ENCODE measurements at regions not wholly inside any gene's neighbourhood (a gene's known extent, or its start where the extent isn't known, plus 50 kb on each side); places are given as distances from the start of the nearest gene placed in this dataset.

DNA sequence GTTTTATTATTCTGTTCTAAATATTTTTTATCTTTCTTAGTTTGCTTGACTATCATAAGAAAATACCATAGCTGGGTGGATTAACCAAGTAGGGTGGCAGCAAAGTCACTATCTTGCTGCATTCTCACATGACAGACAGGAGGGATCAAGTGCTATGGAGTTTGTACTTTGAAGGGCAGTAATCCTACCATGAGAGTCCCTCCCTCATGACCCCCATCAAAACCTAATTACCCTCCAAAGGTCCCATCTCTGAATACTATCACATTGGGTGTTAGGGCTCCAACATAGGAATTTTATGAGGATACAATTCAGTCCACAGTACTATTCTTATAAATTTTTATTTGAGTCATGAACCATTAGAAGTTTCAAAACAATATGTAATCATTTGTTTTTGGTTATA lies 388.5 kb upstream of the B3GALT2 start:
- TF ChIP-seq, protein P1, sequence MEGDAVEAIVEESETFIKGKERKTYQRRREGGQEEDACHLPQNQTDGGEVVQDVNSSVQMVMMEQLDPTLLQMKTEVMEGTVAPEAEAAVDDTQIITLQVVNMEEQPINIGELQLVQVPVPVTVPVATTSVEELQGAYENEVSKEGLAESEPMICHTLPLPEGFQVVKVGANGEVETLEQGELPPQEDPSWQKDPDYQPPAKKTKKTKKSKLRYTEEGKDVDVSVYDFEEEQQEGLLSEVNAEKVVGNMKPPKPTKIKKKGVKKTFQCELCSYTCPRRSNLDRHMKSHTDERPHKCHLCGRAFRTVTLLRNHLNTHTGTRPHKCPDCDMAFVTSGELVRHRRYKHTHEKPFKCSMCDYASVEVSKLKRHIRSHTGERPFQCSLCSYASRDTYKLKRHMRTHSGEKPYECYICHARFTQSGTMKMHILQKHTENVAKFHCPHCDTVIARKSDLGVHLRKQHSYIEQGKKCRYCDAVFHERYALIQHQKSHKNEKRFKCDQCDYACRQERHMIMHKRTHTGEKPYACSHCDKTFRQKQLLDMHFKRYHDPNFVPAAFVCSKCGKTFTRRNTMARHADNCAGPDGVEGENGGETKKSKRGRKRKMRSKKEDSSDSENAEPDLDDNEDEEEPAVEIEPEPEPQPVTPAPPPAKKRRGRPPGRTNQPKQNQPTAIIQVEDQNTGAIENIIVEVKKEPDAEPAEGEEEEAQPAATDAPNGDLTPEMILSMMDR (IDR thresholded peaks at IDR 0.05; ENCODE audit: low read depth, low read length, poor library complexity, severe bottlenecking) = no peak
- TF ChIP-seq EZH2phosphoT487 (IDR thresholded peaks at IDR 0.05; ENCODE audit: borderline replicate concordance, low read length) = no peak
